NT2/D1 (cell line): ENCODE measurements at regions not wholly inside any gene's neighbourhood (a gene's known extent, or its start where the extent isn't known, plus 50 kb on each side); places are given as distances from the start of the nearest gene placed in this dataset.

Source experiments
- DNase-seq: peaks from one replicate; pipeline ENCODE4 v3.0.0-alpha.2; 2011; ENCODE audit warnings: low read depth, low spot score
- H3K27me3 ChIP-seq: 2 replicates; pipeline ENCODE4 v1.6.0; 2011; ENCODE audit warnings: mild to moderate bottlenecking; ENCODE audit not compliant: insufficient read length, insufficient read depth
- H3K36me3 ChIP-seq: 2 replicates; pipeline ENCODE4 v1.6.1; 2011; ENCODE audit warnings: mild to moderate bottlenecking, low read length, mixed read lengths; ENCODE audit not compliant: insufficient read depth, insufficient read length
- H3K4me1 ChIP-seq: 2 replicates; pipeline ENCODE4 v1.5.1; 2011; ENCODE audit not compliant: insufficient read depth, insufficient read length
- H3K4me3 ChIP-seq: 2 replicates; pipeline ENCODE4 v1.5.1; 2011; ENCODE audit warnings: low read depth; ENCODE audit not compliant: insufficient read length
- H3K9ac ChIP-seq: 2 replicates; pipeline ENCODE4 v1.6.0; 2011; ENCODE audit warnings: low read depth; ENCODE audit not compliant: insufficient read length
- H3K9me3 ChIP-seq: 2 replicates; pipeline ENCODE4 v1.5.1; 2011; ENCODE audit warnings: mild to moderate bottlenecking, low read length; ENCODE audit not compliant: insufficient read depth
- SUZ12 ChIP-seq: IDR thresholded peaks from 2 replicates; pipeline ENCODE4 v1.6.1; 2011; ENCODE audit not compliant: insufficient read length, insufficient read depth; ENCODE audit errors: extremely low read depth
- YY1 ChIP-seq: IDR thresholded peaks from 2 replicates; pipeline ENCODE4 v1.6.1; 2011; ENCODE audit not compliant: insufficient read length, insufficient read depth
- ZNF274 ChIP-seq: IDR thresholded peaks from 2 replicates; pipeline ENCODE4 v1.6.1; 2011; ENCODE audit warnings: mild to moderate bottlenecking, low read depth, low read length

DNA sequence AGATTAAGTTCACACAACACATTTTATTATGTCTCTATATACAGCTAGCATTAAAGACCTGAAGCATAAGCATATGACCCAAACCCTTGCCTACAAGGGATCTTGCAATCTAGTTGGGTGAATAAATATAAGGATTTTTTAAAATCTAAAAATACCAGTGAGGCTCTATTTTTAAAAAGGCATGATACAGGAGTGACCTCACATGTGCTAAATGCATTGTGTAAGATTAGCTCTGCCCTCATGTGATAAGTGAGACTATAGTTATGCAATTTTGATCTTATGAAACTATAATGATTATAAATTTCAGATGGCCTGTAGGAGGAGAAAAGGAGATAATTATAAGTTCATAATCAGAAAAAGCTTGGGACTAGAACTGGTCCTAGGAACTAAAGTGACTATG lies 451.0 kb upstream of the MAN1A1 start:
- no peak for DNase-seq
- Histone ChIP-seq H3K36me3 (no peaks in the 10 kb centered on the region), H3K9me3 (no peaks in the 10 kb centered on the region), H3K9ac (no peak overlapping the region), H3K4me3 (no peak overlapping the region), H3K27me3 (no peaks in the 10 kb centered on the region), H3K4me1 (no peaks in the 10 kb centered on the region)
- TF ChIP-seq SUZ12: no peak

DNA sequence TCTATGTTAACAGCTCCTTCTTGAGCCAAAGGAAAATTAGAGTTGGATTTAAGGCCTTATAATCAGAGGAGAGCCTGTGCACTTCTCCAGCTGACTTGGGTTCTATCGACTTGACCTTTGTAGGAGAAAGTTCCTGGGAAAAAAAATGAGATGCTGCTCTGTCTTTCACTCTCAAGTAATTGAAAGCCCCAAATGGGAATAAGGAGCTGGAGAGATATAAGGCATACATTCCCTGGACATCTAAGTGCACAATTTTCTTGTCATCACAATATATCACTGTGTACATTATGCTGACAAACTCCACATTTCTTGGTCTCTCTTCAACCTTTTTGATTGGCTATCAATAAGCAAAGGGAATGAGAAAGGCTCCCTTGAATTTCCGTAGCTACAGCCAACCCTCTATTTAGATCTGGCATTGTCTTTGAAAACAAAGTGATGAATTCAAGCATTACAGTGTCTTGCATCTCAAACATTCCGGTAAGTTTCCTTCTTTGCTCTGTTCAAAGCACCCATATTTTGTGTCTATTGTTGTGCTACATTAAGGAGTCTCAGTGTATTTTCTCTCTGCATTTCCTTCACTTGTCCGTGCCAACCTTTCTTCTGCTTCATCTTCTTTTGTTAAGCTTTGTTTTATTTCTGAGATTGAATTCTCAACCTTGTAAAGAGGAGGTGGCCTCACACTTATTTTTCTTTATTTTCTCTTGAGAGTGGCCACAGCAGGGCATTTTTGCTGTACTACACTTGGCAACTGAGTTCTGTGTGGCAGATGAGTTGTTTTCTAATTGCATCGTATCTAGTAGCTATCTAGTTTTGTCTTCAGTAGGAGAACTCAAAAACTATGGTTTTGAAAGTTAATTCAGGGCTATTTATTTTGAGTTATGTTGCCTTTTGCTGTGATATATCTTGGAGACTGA lies 450.3 kb upstream of the MAN1A1 start:
- TF ChIP-seq YY1 (no peak), ZNF274 (no peak), SUZ12 (no peak)
- Histone ChIP-seq H3K4me3 (no peak overlapping the region), H3K36me3 (no peaks in the 10 kb centered on the region), H3K9me3 (no peaks in the 10 kb centered on the region), H3K27me3 (no peaks in the 10 kb centered on the region), H3K4me1 (no peaks in the 10 kb centered on the region), H3K9ac (no peak overlapping the region)
- no peak for DNase-seq

DNA sequence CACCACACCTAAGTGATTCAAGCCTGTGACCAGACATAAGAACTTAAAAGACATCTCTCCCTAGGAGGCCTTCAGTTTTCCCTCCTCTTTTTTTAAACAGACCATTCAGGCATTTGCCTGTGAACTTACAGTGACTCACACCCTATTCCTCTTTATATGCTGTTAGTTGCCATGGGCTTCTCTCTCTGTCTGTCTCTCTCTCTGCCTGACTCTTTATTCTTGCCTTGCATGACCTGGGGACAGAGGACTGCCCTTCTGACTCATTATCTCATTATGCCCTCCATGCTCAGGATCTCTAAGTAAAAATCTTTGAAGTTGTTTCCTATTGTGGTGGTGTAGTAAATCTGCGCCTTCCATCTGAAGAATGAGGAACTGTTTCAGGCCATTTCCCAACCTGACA lies 442.2 kb upstream of the MAN1A1 start:
- Histone ChIP-seq H3K4me3 (no peak overlapping the region), H3K9ac (no peak overlapping the region), H3K4me1 (no peaks in the 10 kb centered on the region), H3K27me3 (no peaks in the 10 kb centered on the region), H3K36me3 (no peaks in the 10 kb centered on the region), H3K9me3 (peaks cover 3% of the 10 kb centered on the region; the same call in 1 of the 2 replicates)
- no peak for TF ChIP-seq YY1
- no peak for TF ChIP-seq SUZ12
- TF ChIP-seq ZNF274: no peak
- peak; percentile 1 for DNase-seq

DNA sequence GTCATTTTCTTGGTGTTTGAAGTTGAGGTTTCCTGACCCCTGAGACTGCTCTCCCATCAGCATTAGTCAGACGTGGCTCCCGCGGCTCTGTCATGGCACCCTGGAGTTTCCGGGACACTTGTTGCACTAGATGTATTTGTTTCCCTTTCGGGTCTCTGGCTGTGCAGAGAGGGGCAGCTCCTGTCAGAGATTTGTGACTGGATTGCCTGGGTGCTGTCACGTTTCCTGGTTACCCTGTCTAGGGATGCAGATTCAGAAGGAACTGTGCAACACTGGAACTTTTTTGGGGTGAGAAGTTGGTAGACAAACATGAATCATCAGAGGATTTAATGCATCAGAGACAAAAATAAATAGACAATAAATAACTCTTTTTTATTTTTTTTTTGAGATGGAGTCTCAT lies 431.8 kb upstream of the MAN1A1 start:
- Histone ChIP-seq H3K4me1 (no peaks in the 10 kb centered on the region), H3K9ac (no peak overlapping the region), H3K9me3 (no peaks in the 10 kb centered on the region), H3K36me3 (no peaks in the 10 kb centered on the region), H3K4me3 (no peak overlapping the region), H3K27me3 (no peaks in the 10 kb centered on the region)
- no peak for TF ChIP-seq SUZ12
- DNase-seq: no peak

DNA sequence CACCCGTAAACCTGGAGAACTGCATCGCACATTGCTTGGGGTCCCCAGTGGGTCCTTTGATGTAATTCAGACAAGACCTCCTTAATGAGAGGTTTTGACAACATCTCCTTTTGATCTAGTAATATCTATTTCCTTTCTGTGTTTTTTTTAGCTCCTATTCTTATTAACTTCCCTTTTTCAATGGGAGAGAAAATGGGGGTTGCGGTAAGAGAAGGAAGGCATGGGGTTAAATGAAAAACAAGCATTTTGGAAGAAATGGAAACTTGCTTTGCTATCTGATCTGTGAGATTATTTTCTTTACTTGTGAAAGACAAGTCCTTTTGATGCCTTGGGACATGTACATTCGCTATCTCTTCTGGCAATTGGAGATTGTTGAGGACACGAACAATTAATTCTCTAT lies 418.6 kb upstream of the MAN1A1 start:
- H3K9ac ChIP-seq: no peak overlapping the region
- H3K9me3 ChIP-seq: peaks cover 5% of the 10 kb centered on the region; the same call in 1 of the 2 replicates
- no peak for TF ChIP-seq SUZ12
- no peak for TF ChIP-seq ZNF274
- TF ChIP-seq YY1: no peak
- no peaks in the 10 kb centered on the region for H3K27me3 ChIP-seq
- no peaks in the 10 kb centered on the region for H3K4me1 ChIP-seq
- no peak overlapping the region for H3K4me3 ChIP-seq
- H3K36me3 ChIP-seq: no peaks in the 10 kb centered on the region
- DNase-seq: no peak

DNA sequence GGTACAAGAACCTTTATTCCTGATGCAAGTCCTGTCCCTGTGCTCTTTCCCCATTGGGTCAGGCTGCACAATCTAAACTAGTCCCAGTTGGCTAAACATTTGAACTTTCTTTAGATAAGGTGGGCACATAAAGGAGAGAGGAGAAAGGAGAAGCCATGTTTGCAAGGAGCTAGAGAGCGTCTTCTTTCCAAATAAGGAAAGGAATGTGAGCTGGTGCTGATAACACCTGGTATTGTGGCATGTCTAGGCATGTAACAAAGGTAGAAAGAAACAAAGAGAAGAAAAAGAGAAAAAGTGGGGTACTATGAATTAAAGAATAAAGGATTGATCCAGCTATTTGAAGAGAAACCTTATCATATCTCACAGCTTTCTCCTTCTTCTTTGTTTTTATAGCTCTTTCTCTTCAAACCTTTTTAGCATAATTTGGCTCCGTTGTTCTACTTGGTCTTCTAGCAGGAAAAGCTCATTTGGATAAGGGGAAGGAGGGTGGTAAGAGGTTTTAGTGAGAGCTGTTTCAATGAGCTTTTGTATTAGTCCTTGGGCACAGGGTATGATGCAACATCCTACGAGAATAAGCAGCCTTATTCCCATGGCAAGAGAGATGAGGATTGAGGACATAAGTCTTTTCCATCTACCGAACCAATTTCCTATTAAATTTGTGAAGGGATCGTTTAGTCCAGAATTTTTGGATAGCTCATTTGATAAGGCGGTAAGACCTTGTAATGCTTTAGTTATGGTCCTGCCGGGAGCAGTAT lies 415.5 kb upstream of the MAN1A1 start:
- H3K4me1 ChIP-seq: no peaks in the 10 kb centered on the region
- no peaks in the 10 kb centered on the region for H3K9me3 ChIP-seq
- H3K36me3 ChIP-seq: no peaks in the 10 kb centered on the region
- no peak overlapping the region for H3K4me3 ChIP-seq
- no peak for TF ChIP-seq ZNF274
- TF ChIP-seq YY1: no peak
- H3K27me3 ChIP-seq: no peaks in the 10 kb centered on the region
- no peak overlapping the region for H3K9ac ChIP-seq
- DNase-seq: no peak

DNA sequence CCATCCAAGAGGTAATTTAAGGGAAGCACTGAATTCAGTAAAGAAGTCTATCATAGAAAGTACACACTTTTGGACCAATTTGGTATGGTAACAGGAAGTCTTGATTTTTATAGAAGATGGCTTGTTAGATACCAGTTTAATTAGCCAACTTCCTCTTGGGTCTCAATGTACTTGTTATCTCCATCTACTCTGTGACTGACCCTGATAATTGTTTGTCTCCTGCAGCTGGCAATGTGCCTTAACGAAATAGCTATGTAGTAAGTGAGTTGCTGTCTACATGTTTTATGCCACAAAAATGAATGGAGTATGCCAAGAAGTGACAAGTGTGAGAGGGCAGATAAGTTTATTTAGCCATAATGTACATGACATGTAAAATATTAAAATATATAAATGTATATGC lies 410.5 kb upstream of the MAN1A1 start:
- no peaks in the 10 kb centered on the region for H3K27me3 ChIP-seq
- H3K9ac ChIP-seq: no peak overlapping the region
- no peak overlapping the region for H3K4me3 ChIP-seq
- no peaks in the 10 kb centered on the region for H3K9me3 ChIP-seq
- no peaks in the 10 kb centered on the region for H3K36me3 ChIP-seq
- H3K4me1 ChIP-seq: no peaks in the 10 kb centered on the region
- TF ChIP-seq SUZ12: no peak
- DNase-seq: no peak
